ENCODE measurements at regions not wholly inside any gene's neighbourhood (a gene's known extent, or its start where the extent isn't known, plus 50 kb on each side); places are given as distances from the start of the nearest gene placed in this dataset.

- no peak for TF ChIP-seq CTCF (IDR thresholded peaks at IDR 0.05; ENCODE audit: insufficient read depth, low read length, missing control alignments)
- POLR2A ChIA-PET, result no interaction called here
- H3K4me3 ChIP-seq (ENCODE audit: low read depth, low read length), result no peak overlapping the region
- CTCF ChIA-PET, result no interaction called here
- DNase-seq (ENCODE audit: low read depth, low spot score), result no peak
These were observed 217.5 kb downstream of the PLA2G4A start for GRCh38 chr1:187046293-187046692.

GRCh38 chr1:187047298-187047697 is 218.5 kb downstream of the PLA2G4A start:
- ChIA-PET CTCF (no interaction called here), POLR2A (no interaction called here)
- no peak for DNase-seq (ENCODE audit: low read depth, low spot score)
- no peak for TF ChIP-seq CTCF (IDR thresholded peaks at IDR 0.05; ENCODE audit: insufficient read depth, low read length, missing control alignments)
- no peak overlapping the region for H3K4me3 ChIP-seq (ENCODE audit: low read depth, low read length)

GRCh38 chr1:187051618-187052232 is 223.0 kb downstream of the PLA2G4A start:
- POLR2A ChIA-PET, result no interaction called here
- CTCF ChIA-PET, result interaction anchor here (0.6 to 3.8 kb wide), 13 partner anchors 9 to 1155 kb away, joined by 3 to 43 read pairs (median 3); no protein-coding TSS in a partner anchor
- peak; percentile 30 for TF ChIP-seq CTCF (IDR thresholded peaks at IDR 0.05; ENCODE audit: insufficient read depth, low read length, missing control alignments)
- no peak overlapping the region for H3K4me3 ChIP-seq (ENCODE audit: low read depth, low read length)
- DNase-seq (ENCODE audit: low read depth, low spot score), result no peak

GRCh38 chr1:187053876-187054275 is 225.1 kb downstream of the PLA2G4A start:
- no peak for DNase-seq (ENCODE audit: low read depth, low spot score)
- no peak for TF ChIP-seq CTCF (IDR thresholded peaks at IDR 0.05; ENCODE audit: insufficient read depth, low read length, missing control alignments)
- ChIA-PET CTCF (interaction anchor here (1.0 to 3.8 kb wide), 2 partner anchors 13 to 16 kb away, joined by 3 to 43 read pairs; no protein-coding TSS in a partner anchor), POLR2A (no interaction called here)
- no peak overlapping the region for H3K4me3 ChIP-seq (ENCODE audit: low read depth, low read length)

- no peak for DNase-seq (ENCODE audit: low read depth, low spot score)
- ChIA-PET CTCF (interaction anchor here (0.5 to 3.8 kb wide), 2 partner anchors 13 to 14 kb away, joined by 3 to 43 read pairs; no protein-coding TSS in a partner anchor), POLR2A (no interaction called here)
- no peak for TF ChIP-seq CTCF (IDR thresholded peaks at IDR 0.05; ENCODE audit: insufficient read depth, low read length, missing control alignments)
- H3K4me3 ChIP-seq (ENCODE audit: low read depth, low read length), result no peak overlapping the region
These were observed 226.4 kb downstream of the PLA2G4A start for GRCh38 chr1:187054862-187055757.

GRCh38 chr1:187063271-187063670 is 234.5 kb downstream of the PLA2G4A start:
- TF ChIP-seq CTCF (IDR thresholded peaks at IDR 0.05; ENCODE audit: insufficient read depth, low read length, missing control alignments), result no peak
- DNase-seq (ENCODE audit: low read depth, low spot score), result no peak
- ChIA-PET POLR2A (no interaction called here), CTCF (no interaction called here)
- no peak overlapping the region for H3K4me3 ChIP-seq (ENCODE audit: low read depth, low read length)
